ENCODE measurements at regions not wholly inside any gene's neighbourhood (a gene's known extent, or its start where the extent isn't known, plus 50 kb on each side); places are given as distances from the start of the nearest gene placed in this dataset.
A peak's percentile ranks its signal among the peaks of the same experiment; 100 is the strongest.
"Not testable (repeated sequence)": the region's sequence is repeated elsewhere in the genome, so short reads cannot be mapped to it uniquely, and the experiment has no call there.

- ATAC-seq (no peak), DNase-seq (no peak)
- intact Hi-C loops (cut with DNase I) = no loop called here
Observed at GRCh38 chr13:31499274-31499673, 240.1 kb upstream of the RXFP2 start.

- intact Hi-C loops (cut with DNase I) = no loop called here
- no peak for DNase-seq
- ATAC-seq = no peak
Observed at GRCh38 chr13:31503626-31504025, 235.7 kb upstream of the RXFP2 start.

GRCh38 chr13:31504918-31505317 lies 234.4 kb upstream of the RXFP2 start:
- DNase-seq = no peak

GRCh38 chr13:31512331-31512730 lies 227.0 kb upstream of the RXFP2 start:
- ATAC-seq (no peak), DNase-seq (no peak)
- intact Hi-C loops (cut with DNase I) = no loop called here

More at GRCh38 chr13:31504918-31505317, 234.4 kb upstream of the RXFP2 start:
- intact Hi-C loops (cut with DNase I) = no loop called here
- ATAC-seq = no peak

GRCh38 chr13:31514932-31515331 lies 224.4 kb upstream of the RXFP2 start:
- DNase-seq = no peak
- intact Hi-C loops (cut with DNase I) = no loop called here
- no peak for ATAC-seq

GRCh38 chr13:31515427-31515826 lies 223.9 kb upstream of the RXFP2 start:
- intact Hi-C loops (cut with DNase I) = no loop called here
- ATAC-seq (no peak), DNase-seq (no peak)

- DNase-seq = no peak
- intact Hi-C loops (cut with DNase I) = no loop called here
- ATAC-seq = no peak
Observed at GRCh38 chr13:31517599-31517998, 221.7 kb upstream of the RXFP2 start.

- intact Hi-C loops (cut with DNase I) = no loop called here
Observed at GRCh38 chr13:31518645-31519044, 220.7 kb upstream of the RXFP2 start.

GRCh38 chr13:31521435-31521834 lies 217.9 kb upstream of the RXFP2 start:
- ATAC-seq (no peak), DNase-seq (no peak)
- intact Hi-C loops (cut with DNase I) = no loop called here

More at GRCh38 chr13:31518645-31519044, 220.7 kb upstream of the RXFP2 start:
- DNase-seq (no peak), ATAC-seq (no peak)

GRCh38 chr13:31522396-31522795 lies 216.9 kb upstream of the RXFP2 start:
- intact Hi-C loops (cut with DNase I) = no loop called here

GRCh38 chr13:31528176-31528575 lies 211.2 kb upstream of the RXFP2 start:
- no peak for DNase-seq
- ATAC-seq = no peak
- intact Hi-C loops (cut with DNase I) = no loop called here

More at GRCh38 chr13:31522396-31522795, 216.9 kb upstream of the RXFP2 start:
- no peak for DNase-seq
- no peak for ATAC-seq

GRCh38 chr13:31528758-31529157 lies 210.6 kb upstream of the RXFP2 start:
- intact Hi-C loops (cut with DNase I) = no loop called here
- ATAC-seq (no peak), DNase-seq (no peak)

- DNase-seq = no peak
- no peak for ATAC-seq
- intact Hi-C loops (cut with DNase I) = no loop called here
Observed at GRCh38 chr13:31530922-31531321, 208.4 kb upstream of the RXFP2 start.

- intact Hi-C loops (cut with DNase I) = loop anchor here in 1 of 2 donors (5.0 kb wide), 1 partner anchor 205 kb away; no protein-coding TSS in a partner anchor
- no peak for ATAC-seq
- no peak for DNase-seq
Observed at GRCh38 chr13:31537052-31537451, 202.3 kb upstream of the RXFP2 start.

GRCh38 chr13:31538067-31539042 lies 201.0 kb upstream of the RXFP2 start:
- peak in 1 of 2 donors; percentile 47 for ATAC-seq

GRCh38 chr13:31540281-31540680 lies 199.0 kb upstream of the RXFP2 start:
- ATAC-seq (no peak), DNase-seq (no peak)
- intact Hi-C loops (cut with DNase I) = no loop called here

More at GRCh38 chr13:31538067-31539042, 201.0 kb upstream of the RXFP2 start:
- intact Hi-C loops (cut with DNase I) = loop anchor here in 1 of 2 donors (5.0 kb wide), 1 partner anchor 204 kb away; no protein-coding TSS in a partner anchor
- no peak for DNase-seq

GRCh38 chr13:31543190-31543589 lies 196.1 kb upstream of the RXFP2 start:
- ATAC-seq (no peak), DNase-seq (no peak)
- intact Hi-C loops (cut with DNase I) = no loop called here

GRCh38 chr13:31545616-31546015 lies 193.7 kb upstream of the RXFP2 start:
- ATAC-seq (peak in 1 of 2 donors; percentile 50), DNase-seq (no peak)
- intact Hi-C loops (cut with DNase I) = no loop called here

- DNase-seq = no peak
- intact Hi-C loops (cut with DNase I) = no loop called here
- ATAC-seq = no peak
Observed at GRCh38 chr13:31556376-31556775, 182.9 kb upstream of the RXFP2 start.

- DNase-seq; ATAC-seq; intact Hi-C loops (cut with DNase I): not testable (repeated sequence)
Observed at GRCh38 chr13:31584221-31584620, 155.1 kb upstream of the RXFP2 start.

Measured in left cardiac atrium (tissue), 4 donors.